OCI-LY3 (cell line): ENCODE measurements at regions not wholly inside any gene's neighbourhood (a gene's known extent, or its start where the extent isn't known, plus 50 kb on each side); places are given as distances from the start of the nearest gene placed in this dataset.

Source experiments
- H2AFZ ChIP-seq: fragments of 200-600, 300-600 bp; shearing (Covaris generic); 2 replicates; pipeline ENCODE4 v1.6.0; 2014; ENCODE audit warnings: antibody characterized with exemption, low read depth, low read length
- H3K27ac ChIP-seq: fragments of 200-600, 300-600 bp; sonication (generic); 2 replicates; pipeline ENCODE4 v1.5.1; 2014; ENCODE audit warnings: mild to moderate bottlenecking, low read length, moderate library complexity, mixed read lengths
- H3K27me3 ChIP-seq: fragments of 200-600, 300-600 bp; sonication (generic); 2 replicates; pipeline ENCODE4 v1.6.1; 2014; ENCODE audit warnings: low read depth, low read length, mixed read lengths
- H3K36me3 ChIP-seq: fragments of 200-600, 300-600 bp; sonication (generic); replicated peaks from 2 replicates; pipeline ENCODE3; 2014; ENCODE audit warnings: low read depth, low read length, mixed read lengths
- H3K4me1 ChIP-seq: fragments of 300-600, 200-600 bp; sonication (generic); 2 replicates; pipeline ENCODE4 v1.6.1; 2014; ENCODE audit warnings: low read length, mixed read lengths
- H3K4me2 ChIP-seq: fragments of 200-600, 300-600 bp; sonication (generic); 2 replicates; pipeline ENCODE4 v1.6.1; 2014; ENCODE audit warnings: low read length, mixed read lengths
- H3K4me3 ChIP-seq: fragments of 300-600, 200-600 bp; sonication (generic); 2 replicates; pipeline ENCODE4 v1.5.1; 2014; ENCODE audit warnings: antibody characterized with exemption, mild to moderate bottlenecking, low read length, moderate library complexity
- H3K79me2 ChIP-seq: fragments of 300-600, 200-600 bp; shearing (Covaris generic); 2 replicates; pipeline ENCODE4 v1.6.1; 2014; ENCODE audit warnings: mild to moderate bottlenecking, low read length, mixed read lengths
- H3K9ac ChIP-seq: fragments of 300-600, 200-600 bp; shearing (Covaris generic); 2 replicates; pipeline ENCODE4 v1.6.0; 2014; ENCODE audit warnings: mild to moderate bottlenecking, low read length, moderate library complexity
- H3K9me3 ChIP-seq: fragments of 200-600, 300-600 bp; shearing (Covaris generic); 2 replicates; pipeline ENCODE4 v1.6.1; 2014; ENCODE audit warnings: low read length, mixed read lengths; ENCODE audit not compliant: insufficient read depth
- H4K20me1 ChIP-seq: fragments of 200-600, 300-600 bp; sonication (generic); 2 replicates; pipeline ENCODE4 v1.6.1; 2016; ENCODE audit warnings: low read length, mixed read lengths; ENCODE audit not compliant: insufficient read depth
- CTCF ChIP-seq: fragments of 200-600, 300-600 bp; sonication (generic); IDR thresholded peaks from 2 replicates; pipeline ENCODE4 v1.5.1; 2014; ENCODE audit warnings: antibody characterized with exemption, low read length, low read depth
- EZH2phosphoT487 ChIP-seq: fragments of 200-600 bp; shearing (Covaris generic); IDR thresholded peaks from 2 replicates; pipeline ENCODE4 v1.6.1; 2018; ENCODE audit warnings: antibody characterized with exemption, mixed run types, low read depth

GRCh38 chr2:67216881-67217280 is 180.3 kb upstream of the ETAA1 start:
- H4K20me1 ChIP-seq = no peaks in the 10 kb centered on the region
- H3K79me2 ChIP-seq = no peaks in the 10 kb centered on the region
- no peak overlapping the region for H3K4me3 ChIP-seq
- H3K9me3 ChIP-seq = no peaks in the 10 kb centered on the region
- H3K4me2 ChIP-seq = no peak overlapping the region
- no peak overlapping the region for H3K9ac ChIP-seq
- no peaks in the 10 kb centered on the region for H3K27me3 ChIP-seq
- TF ChIP-seq CTCF = no peak
- TF ChIP-seq EZH2phosphoT487 = no peak
- H3K36me3 ChIP-seq = no peaks in the 10 kb centered on the region
- H3K4me1 ChIP-seq = no peaks in the 10 kb centered on the region
- H3K27ac ChIP-seq = no peak overlapping the region
- no peak overlapping the region for H2AFZ ChIP-seq

- H4K20me1 ChIP-seq = no peaks in the 10 kb centered on the region
- no peaks in the 10 kb centered on the region for H3K36me3 ChIP-seq
- no peaks in the 10 kb centered on the region for H3K27me3 ChIP-seq
- no peak overlapping the region for H3K4me3 ChIP-seq
- no peaks in the 10 kb centered on the region for H3K4me1 ChIP-seq
- H3K27ac ChIP-seq = no peak overlapping the region
- TF ChIP-seq EZH2phosphoT487 (no peak), CTCF (no peak)
- H2AFZ ChIP-seq = no peak overlapping the region
- no peaks in the 10 kb centered on the region for H3K79me2 ChIP-seq
- no peaks in the 10 kb centered on the region for H3K9me3 ChIP-seq
- no peak overlapping the region for H3K9ac ChIP-seq
- H3K4me2 ChIP-seq = no peak overlapping the region
Measured at GRCh38 chr2:67217398-67217797, 179.7 kb upstream of the ETAA1 start.

GRCh38 chr2:67218056-67218455 is 179.1 kb upstream of the ETAA1 start:
- Histone ChIP-seq H3K9me3 (no peaks in the 10 kb centered on the region), H3K9ac (no peak overlapping the region), H3K27ac (no peak overlapping the region), H3K79me2 (no peaks in the 10 kb centered on the region), H3K4me3 (no peak overlapping the region), H4K20me1 (no peaks in the 10 kb centered on the region), H3K4me1 (no peaks in the 10 kb centered on the region), H3K4me2 (no peak overlapping the region), H2AFZ (no peak overlapping the region), H3K27me3 (no peaks in the 10 kb centered on the region), H3K36me3 (no peaks in the 10 kb centered on the region)
- TF ChIP-seq EZH2phosphoT487 = no peak
- no peak for TF ChIP-seq CTCF

GRCh38 chr2:67219651-67220050 is 177.5 kb upstream of the ETAA1 start:
- Histone ChIP-seq H3K27ac (no peak overlapping the region), H3K4me1 (no peaks in the 10 kb centered on the region), H3K27me3 (no peaks in the 10 kb centered on the region), H3K36me3 (no peaks in the 10 kb centered on the region), H3K4me3 (no peak overlapping the region), H4K20me1 (no peaks in the 10 kb centered on the region), H3K79me2 (no peaks in the 10 kb centered on the region), H3K4me2 (no peak overlapping the region), H3K9me3 (no peaks in the 10 kb centered on the region), H3K9ac (no peak overlapping the region), H2AFZ (no peak overlapping the region)
- TF ChIP-seq EZH2phosphoT487 = no peak
- TF ChIP-seq CTCF = no peak
